CD14-positive monocyte (primary cell): ENCODE measurements at regions not wholly inside any gene's neighbourhood (a gene's known extent, or its start where the extent isn't known, plus 50 kb on each side); places are given as distances from the start of the nearest gene placed in this dataset.

Experiments used
- DNase-seq, 3 donors: peaks; one replicate each; pipeline ENCODE4 v3.0.0-alpha.2; 2011 to 2022
- H2AFZ ChIP-seq: 2 replicates; pipeline ENCODE4 v1.6.0; 2012; ENCODE audit warnings: mild to moderate bottlenecking, low read depth, low read length, inconsistent platforms; ENCODE audit not compliant: insufficient read depth, poor library complexity, severe bottlenecking
- H3K27ac ChIP-seq, 2 donors: 1 replicate in 1 of 2; 2 replicates in 1 of 2; pipeline ENCODE4 v1.5.1; 2012 to 2013; ENCODE audit warnings: low read length in 2 of 2, control low read depth in 1 of 2, inconsistent platforms in 1 of 2, low read depth in 1 of 2, mild to moderate bottlenecking in 1 of 2
- H3K27me3 ChIP-seq, 2 donors: one replicate each; pipeline versions ENCODE4 v1.6.0 to v1.6.1; 2011 to 2013; ENCODE audit warnings: low read length in 2 of 2; ENCODE audit not compliant: control insufficient read depth in 2 of 2, insufficient read depth in 2 of 2
- H3K36me3 ChIP-seq, 2 donors: replicated peaks in 1 of 2; 1 replicate in 1 of 2; 2 replicates in 1 of 2; pipeline versions ENCODE4 v1.5.1 to v1.6.1; 2012 to 2013; ENCODE audit warnings: low read length in 2 of 2, control low read depth in 1 of 2, inconsistent platforms in 1 of 2, mild to moderate bottlenecking in 1 of 2; ENCODE audit not compliant: insufficient read depth in 2 of 2, control insufficient read depth in 1 of 2
- H3K4me1 ChIP-seq, 2 donors: 1 replicate in 1 of 2; 2 replicates in 1 of 2; pipeline versions ENCODE4 v1.5.1 to v1.6.1; 2012 to 2013; ENCODE audit warnings: low read length in 2 of 2, control low read depth in 1 of 2, inconsistent platforms in 1 of 2, mild to moderate bottlenecking in 1 of 2, moderate library complexity in 1 of 2; ENCODE audit not compliant: insufficient read depth in 2 of 2, control insufficient read depth in 1 of 2
- H3K4me2 ChIP-seq: replicated peaks from 2 replicates; pipeline ENCODE3; 2012; ENCODE audit warnings: low read length, moderate library complexity, mild to moderate bottlenecking; ENCODE audit not compliant: poor library complexity, severe bottlenecking; ENCODE audit errors: extremely low read depth
- H3K4me3 ChIP-seq, 3 experiments: fragments of 200-600 bp in 1 of 3; sonication (generic) in 1 of 3; replicated peaks in 1 of 3; 1 replicate in 2 of 3; 2 replicates in 1 of 3; pipeline ENCODE4 v1.5.1; 2011 to 2013; ENCODE audit warnings: low read length in 3 of 3, mild to moderate bottlenecking in 3 of 3, control low read depth in 2 of 3, low read depth in 2 of 3, inconsistent platforms in 1 of 3, moderate library complexity in 1 of 3
- H3K79me2 ChIP-seq: 2 replicates; pipeline ENCODE4 v1.6.0; 2012; ENCODE audit warnings: mild to moderate bottlenecking, control low read depth, inconsistent platforms, low read length, moderate library complexity; ENCODE audit not compliant: insufficient read depth
- H3K9ac ChIP-seq: 2 replicates; pipeline ENCODE4 v1.6.0; 2017; ENCODE audit warnings: low read length, mild to moderate bottlenecking; ENCODE audit not compliant: insufficient read depth, poor library complexity, severe bottlenecking
- H3K9me3 ChIP-seq, 2 donors: replicated peaks in 1 of 2; 1 replicate in 1 of 2; 2 replicates in 1 of 2; pipeline versions ENCODE4 v1.5.1 to v1.6.1; 2012 to 2013; ENCODE audit warnings: low read length in 2 of 2, control low read depth in 1 of 2; ENCODE audit not compliant: control insufficient read depth in 1 of 2, insufficient read depth in 1 of 2
- H4K20me1 ChIP-seq: 2 replicates; pipeline ENCODE4 v1.6.0; 2012; ENCODE audit warnings: mild to moderate bottlenecking, low read length, control low read depth, moderate library complexity; ENCODE audit not compliant: insufficient read depth
- H3K27ac Mint-ChIP-seq, 7 donors: one replicate each; pipeline ENCODE4 v1.8.0; 2020; ENCODE audit warnings: mild to moderate bottlenecking in 7 of 7, mixed read lengths in 7 of 7, moderate library complexity in 6 of 7, inconsistent platforms in 2 of 7
- H3K27me3 Mint-ChIP-seq, 3 donors: one replicate each; pipeline ENCODE4 v1.8.0; 2021 to 2022; ENCODE audit warnings: low read depth in 3 of 3, mild to moderate bottlenecking in 3 of 3, mixed read lengths in 3 of 3, moderate library complexity in 3 of 3, inconsistent platforms in 1 of 3
- H3K36me3 Mint-ChIP-seq, 2 donors: one replicate each; pipeline ENCODE4 v1.8.0; 2020; ENCODE audit warnings: mixed read lengths in 2 of 2, inconsistent platforms in 1 of 2, mild to moderate bottlenecking in 1 of 2
- H3K4me1 Mint-ChIP-seq: one replicate; pipeline ENCODE4 v1.8.0; 2020; ENCODE audit warnings: mild to moderate bottlenecking, mixed read lengths
- H3K4me3 Mint-ChIP-seq, 2 donors: one replicate each; pipeline ENCODE4 v1.8.0; 2020; ENCODE audit warnings: mild to moderate bottlenecking in 2 of 2, mixed read lengths in 2 of 2, moderate library complexity in 1 of 2
- H3K9me3 Mint-ChIP-seq, 7 donors: one replicate each; pipeline ENCODE4 v1.8.0; 2020 to 2022; ENCODE audit warnings: mixed read lengths in 7 of 7, mild to moderate bottlenecking in 6 of 7, moderate library complexity in 6 of 7, inconsistent platforms in 2 of 7
- WGBS: methylation state at CpG from one replicate; pipeline ENCODE4 v1.1.5; 2013; ENCODE audit warnings: missing lambda C conversion rate; ENCODE audit not compliant: insufficient coverage; 5-methylcytosine and 5-hydroxymethylcytosine counted together
- intact Hi-C, 2 donors: fragments of 100-400 bp; cut with micrococcal nuclease; formaldehyde crosslinking; loops; one replicate each; pipeline versions ENCODE4 v1.15.0 to v1.15.1; 2023
- TF ChIP-seq, protein P1 (sequence below): fragments of 200-600 bp; IDR thresholded peaks from one replicate; pipeline ENCODE4 v1.8.0; 2022; ENCODE audit warnings: antibody characterized with exemption, mild to moderate bottlenecking

DNA sequence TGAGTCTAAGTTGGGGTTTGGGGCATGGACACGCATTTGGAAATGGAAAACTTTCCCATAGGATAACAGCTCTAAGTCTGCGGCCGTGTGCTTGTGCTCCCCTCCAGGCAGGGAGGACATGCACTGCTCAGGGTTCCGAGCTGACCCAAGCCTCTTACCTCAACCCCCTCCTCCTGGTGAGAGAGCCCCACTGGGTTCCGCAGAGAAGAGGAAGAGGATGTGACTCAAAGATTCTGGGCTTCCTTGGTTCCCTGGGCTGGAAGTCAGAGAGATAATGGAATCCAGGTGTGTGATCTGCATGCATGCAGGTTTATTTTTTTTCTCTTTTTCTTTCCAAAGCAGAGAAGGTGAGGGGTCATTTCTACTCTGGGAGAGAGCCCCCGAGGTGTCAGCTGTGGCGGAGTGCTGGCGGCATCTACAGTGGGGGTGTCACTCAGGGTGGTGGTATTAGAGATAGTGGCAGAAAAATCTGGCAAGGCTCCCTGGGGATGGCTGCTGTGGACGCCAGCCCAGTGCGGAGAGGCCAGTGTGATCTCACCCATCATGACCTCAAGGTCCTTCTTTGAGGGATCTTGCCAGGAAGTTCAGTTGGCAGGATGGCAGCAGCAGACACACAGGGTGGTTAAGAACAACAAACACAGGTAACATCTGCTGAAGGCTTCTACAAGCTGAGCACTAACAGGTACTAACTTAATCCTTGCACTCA, 168.7 kb upstream of the HAND2 start:
- Histone ChIP-seq H3K27me3 (no peaks in the 10 kb centered on the region), H3K27ac (no peak overlapping the region), H3K4me1 (no peaks in the 10 kb centered on the region), H3K79me2 (no peaks in the 10 kb centered on the region), H2AFZ (no peak overlapping the region), H3K9me3 (no peaks in the 10 kb centered on the region), H3K9ac (no peak overlapping the region), H4K20me1 (no peaks in the 10 kb centered on the region), H3K4me2 (no peak overlapping the region), H3K4me3 (no peak overlapping the region), H3K36me3 (no peaks in the 10 kb centered on the region)
- H3K4me3 Mint-ChIP-seq, result no peak overlapping the region
- peaks cover 0 to 3% (median 0%) of the 10 kb centered on the region in 3 donors for H3K27me3 Mint-ChIP-seq
- H3K27ac Mint-ChIP-seq, result no peak overlapping the region
- intact Hi-C loops, result no loop called here
- H3K36me3 Mint-ChIP-seq, result no peaks in the 10 kb centered on the region
- no peaks in the 10 kb centered on the region for H3K9me3 Mint-ChIP-seq
- TF ChIP-seq, protein P1, sequence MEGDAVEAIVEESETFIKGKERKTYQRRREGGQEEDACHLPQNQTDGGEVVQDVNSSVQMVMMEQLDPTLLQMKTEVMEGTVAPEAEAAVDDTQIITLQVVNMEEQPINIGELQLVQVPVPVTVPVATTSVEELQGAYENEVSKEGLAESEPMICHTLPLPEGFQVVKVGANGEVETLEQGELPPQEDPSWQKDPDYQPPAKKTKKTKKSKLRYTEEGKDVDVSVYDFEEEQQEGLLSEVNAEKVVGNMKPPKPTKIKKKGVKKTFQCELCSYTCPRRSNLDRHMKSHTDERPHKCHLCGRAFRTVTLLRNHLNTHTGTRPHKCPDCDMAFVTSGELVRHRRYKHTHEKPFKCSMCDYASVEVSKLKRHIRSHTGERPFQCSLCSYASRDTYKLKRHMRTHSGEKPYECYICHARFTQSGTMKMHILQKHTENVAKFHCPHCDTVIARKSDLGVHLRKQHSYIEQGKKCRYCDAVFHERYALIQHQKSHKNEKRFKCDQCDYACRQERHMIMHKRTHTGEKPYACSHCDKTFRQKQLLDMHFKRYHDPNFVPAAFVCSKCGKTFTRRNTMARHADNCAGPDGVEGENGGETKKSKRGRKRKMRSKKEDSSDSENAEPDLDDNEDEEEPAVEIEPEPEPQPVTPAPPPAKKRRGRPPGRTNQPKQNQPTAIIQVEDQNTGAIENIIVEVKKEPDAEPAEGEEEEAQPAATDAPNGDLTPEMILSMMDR, result no peak
- no peaks in the 10 kb centered on the region for H3K4me1 Mint-ChIP-seq
- no peak for DNase-seq
- WGBS, result 97% methylated on average over 4 of the region's 10 CpGs

DNA sequence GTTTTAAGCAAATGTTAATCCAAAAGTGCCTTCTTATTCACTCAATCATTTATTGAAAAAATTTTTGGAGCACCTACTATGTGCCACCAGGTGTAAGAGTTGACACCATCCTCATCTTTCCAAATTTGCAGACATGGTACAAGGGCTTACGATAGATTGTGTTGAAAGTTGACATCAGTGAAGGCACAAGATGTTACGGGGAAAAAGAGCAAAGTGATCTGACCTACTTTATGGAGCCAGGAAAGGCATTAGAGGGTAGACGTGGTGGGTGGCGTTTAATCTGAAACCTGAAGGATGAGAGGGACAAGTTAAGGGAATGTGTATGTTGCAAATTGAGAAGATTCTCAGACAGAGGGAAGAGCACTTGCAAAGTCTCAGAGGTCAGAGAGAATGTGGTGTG, 167.8 kb upstream of the HAND2 start:
- TF ChIP-seq, protein P1, result no peak

More for the DNA sequence above, 167.8 kb upstream of the HAND2 start:
- no peaks in the 10 kb centered on the region for H3K9me3 ChIP-seq
- H3K9me3 Mint-ChIP-seq, result no peaks in the 10 kb centered on the region
- DNase-seq, result no peak
- intact Hi-C loops, result no loop called here
- no peaks in the 10 kb centered on the region for H3K4me1 Mint-ChIP-seq
- no peaks in the 10 kb centered on the region for H3K79me2 ChIP-seq
- H4K20me1 ChIP-seq, result no peaks in the 10 kb centered on the region
- no peak overlapping the region for H3K9ac ChIP-seq
- no peaks in the 10 kb centered on the region for H3K36me3 ChIP-seq
- H3K36me3 Mint-ChIP-seq, result no peaks in the 10 kb centered on the region
- H3K27ac Mint-ChIP-seq, result no peak overlapping the region
- no peaks in the 10 kb centered on the region for H3K4me1 ChIP-seq
- no peak overlapping the region for H3K4me3 Mint-ChIP-seq
- H3K4me2 ChIP-seq, result no peak overlapping the region
- no peak overlapping the region for H3K27ac ChIP-seq
- no peak overlapping the region for H2AFZ ChIP-seq
- peaks cover 0 to 3% (median 0%) of the 10 kb centered on the region in 3 donors for H3K27me3 Mint-ChIP-seq
- H3K27me3 ChIP-seq, result no peaks in the 10 kb centered on the region
- 94% methylated on average over 4 of the region's 4 CpGs for WGBS
- H3K4me3 ChIP-seq, result no peak overlapping the region
